ENCODE measurements at regions not wholly inside any gene's neighbourhood (a gene's known extent, or its start where the extent isn't known, plus 50 kb on each side); places are given as distances from the start of the nearest gene placed in this dataset.

DNA sequence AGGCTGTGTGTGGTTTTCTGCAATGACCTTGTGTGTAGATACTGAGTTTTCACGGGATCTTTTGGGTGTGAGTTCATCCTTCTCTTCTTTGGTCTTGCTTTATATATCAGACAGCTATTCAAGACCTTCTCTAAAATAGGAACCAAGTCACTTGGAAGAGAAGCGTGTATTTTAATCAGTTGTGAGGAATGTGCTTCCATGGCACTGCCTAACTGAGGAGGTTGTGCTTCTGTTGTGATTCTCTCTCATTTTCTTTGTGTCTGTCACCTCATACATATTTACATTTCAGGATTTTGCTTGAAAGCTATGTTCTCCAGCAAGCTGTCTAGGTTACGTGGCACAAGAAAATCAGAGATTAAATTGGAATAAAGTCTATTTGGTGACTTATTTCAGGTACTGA is 428.7 kb downstream of the QKI start:
- no peak for DNase-seq

DNA sequence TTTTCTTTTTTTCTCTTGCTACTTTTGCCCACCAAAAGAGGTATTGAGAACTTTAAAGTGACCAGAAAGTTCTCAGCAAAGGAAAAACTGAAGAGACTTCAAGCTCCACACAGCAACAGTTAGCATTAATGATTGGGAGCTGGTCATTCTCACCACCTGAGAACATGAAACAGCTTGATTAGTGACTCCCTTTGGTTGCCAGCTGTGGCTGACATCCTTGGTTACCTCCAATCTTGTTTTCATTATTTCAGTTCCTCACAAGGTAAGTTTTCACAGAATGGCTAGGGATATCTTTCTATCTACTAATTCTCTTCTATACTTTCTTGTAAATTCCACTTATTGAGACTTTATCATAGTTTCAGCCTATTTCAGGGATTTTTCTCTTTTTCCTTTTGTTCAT is 427.9 kb downstream of the QKI start:
- no peak for DNase-seq

DNA sequence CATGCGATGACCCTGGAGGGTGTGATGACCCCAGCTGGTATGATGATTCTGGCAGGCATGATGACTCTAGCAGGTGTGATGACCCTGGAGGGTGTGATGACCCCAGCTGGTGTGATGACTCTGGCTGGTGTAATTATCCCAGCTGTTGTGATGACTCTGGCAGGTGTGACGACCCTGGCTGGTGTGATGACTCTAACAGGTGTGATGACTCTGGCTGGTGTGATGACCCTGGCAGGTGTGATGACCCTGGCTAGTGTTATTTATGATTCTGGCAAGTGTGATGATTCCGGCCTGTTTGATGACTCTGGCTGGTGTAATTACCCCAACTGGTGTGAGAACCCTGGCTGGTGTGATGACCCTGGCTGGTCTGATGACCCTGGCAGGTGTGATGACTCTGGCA is 427.2 kb downstream of the QKI start:
- no peak for DNase-seq

DNA sequence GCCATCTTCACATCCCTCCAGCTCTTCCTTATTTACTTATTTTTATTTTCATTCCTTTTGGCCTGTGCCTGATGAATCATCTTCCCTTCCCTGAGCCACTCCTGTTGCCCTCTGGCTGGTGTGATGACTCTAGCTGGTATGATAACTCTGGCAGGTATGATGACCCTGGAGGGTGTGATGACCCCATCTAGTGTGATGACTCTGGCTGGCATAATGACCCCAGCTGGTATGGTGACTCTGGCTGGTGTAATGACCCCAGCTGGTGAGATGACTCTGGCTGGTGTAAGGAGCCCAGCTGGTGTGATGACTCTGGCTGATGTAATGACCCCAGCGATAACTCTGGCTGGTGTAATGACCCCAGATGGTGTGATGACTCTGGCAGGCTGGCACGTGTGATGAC is 426.8 kb downstream of the QKI start:
- DNase-seq: no peak

DNA sequence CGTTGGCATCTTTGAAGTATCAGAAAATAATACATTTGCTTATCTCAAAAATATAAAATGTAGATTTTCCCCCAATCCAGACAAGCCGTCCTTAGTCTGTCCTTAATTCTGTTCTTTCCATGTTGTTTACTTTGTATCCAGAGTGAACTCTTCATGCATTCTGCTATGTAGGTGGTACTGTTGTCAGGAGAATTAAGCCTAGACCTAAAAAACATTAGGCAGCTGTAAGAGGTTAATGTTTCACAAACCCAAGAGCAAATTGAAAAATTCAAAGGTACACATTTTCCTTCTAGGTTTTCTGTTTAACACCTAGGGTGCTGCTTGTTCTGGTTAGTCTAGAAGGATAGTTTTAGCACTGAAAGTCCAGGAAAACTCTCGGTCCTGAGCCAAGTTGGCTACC is 426.4 kb downstream of the QKI start:
- no peak for DNase-seq

DNA sequence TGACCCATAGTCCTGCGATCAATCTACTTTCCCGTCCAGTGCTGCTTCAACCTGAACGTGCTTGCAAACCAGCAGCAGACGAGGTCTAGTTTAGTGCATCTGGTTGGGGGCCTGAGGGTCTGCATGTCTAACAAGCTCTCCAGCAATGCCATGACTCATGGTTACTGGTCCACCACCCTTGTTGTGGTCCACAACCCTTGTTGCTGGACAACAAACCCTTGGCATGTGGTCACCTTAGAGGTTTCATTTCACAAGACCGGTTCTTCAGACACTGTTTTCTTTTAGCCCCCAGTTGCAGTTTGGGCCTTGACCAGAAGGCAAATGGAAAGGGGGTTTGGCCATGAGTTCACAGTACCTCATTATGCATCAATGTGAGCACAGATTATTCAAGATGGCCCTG is 424.8 kb downstream of the QKI start:
- DNase-seq: no peak

DNA sequence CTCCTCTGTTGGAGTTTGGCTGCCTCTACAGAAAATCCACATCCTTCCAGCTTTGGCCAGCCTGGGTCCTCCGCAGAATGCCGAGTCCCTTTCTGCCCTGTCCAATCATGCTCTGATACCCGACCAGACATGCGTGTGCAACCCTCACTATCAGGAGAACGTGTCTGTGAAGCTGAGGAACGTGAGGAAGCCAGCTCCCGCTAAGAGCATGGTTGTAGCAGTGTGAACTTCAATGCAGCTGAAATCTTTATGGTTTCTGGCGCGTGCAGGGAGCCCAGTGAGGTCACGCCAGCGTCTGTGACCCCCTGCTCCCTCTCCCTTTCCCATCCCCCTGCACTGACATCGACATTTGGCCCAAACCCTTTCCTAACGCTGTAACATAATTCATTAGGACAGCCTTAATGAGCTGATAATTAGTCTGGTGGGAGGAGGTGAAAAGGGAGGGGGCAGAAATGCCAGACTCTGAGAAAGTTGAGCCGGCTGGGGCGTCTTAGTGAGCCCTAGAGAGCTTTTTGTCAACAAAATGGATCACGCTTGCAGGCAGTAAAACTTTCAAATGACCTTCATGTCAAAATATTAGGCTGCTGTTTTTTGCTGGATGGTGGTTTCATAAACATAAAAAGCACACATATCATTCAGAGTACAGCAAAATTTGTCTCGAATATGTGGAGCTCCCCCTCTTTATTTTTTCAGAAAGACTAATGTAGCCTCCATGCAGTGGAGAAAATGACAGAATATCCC is 423.3 kb downstream of the QKI start:
- DNase-seq: no peak

DNA sequence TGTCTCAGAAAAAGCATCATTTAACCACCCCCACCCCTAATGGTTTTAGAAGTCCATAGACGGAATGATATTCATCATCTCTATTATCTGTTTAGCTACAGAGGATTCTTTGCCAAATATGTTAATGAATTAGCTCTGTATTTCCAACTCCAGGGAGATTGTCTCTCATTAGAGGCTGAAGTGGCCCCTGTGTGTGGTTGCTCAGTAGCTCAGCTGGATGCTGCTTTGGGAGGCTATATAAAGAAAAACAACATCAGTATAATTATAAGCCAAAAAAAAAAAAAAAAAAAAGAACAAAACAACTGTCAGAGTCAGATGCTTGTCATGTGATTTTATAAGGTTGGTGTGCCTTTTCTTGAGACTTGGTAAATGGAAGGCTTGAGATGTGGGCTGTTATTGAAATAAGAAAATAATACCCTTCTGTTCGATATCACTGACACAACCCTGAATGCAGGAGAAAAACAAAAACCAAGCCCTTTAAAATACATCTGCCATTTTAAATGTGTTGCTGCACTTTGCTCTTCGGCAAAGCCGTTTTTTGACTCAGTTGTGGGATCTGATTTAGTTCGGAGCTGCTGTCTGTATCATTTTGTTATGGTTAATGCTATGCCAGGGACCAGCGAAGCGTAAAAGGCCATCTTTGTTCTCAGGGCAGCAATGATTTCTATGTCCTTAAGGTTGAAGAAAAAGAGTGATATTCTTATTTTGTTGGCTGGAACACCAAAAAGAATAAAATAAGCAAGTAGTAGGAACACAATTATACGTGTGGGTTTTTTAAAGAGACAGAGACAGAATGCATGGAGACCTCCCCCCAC is 422.6 kb downstream of the QKI start:
- no peak for DNase-seq

DNA sequence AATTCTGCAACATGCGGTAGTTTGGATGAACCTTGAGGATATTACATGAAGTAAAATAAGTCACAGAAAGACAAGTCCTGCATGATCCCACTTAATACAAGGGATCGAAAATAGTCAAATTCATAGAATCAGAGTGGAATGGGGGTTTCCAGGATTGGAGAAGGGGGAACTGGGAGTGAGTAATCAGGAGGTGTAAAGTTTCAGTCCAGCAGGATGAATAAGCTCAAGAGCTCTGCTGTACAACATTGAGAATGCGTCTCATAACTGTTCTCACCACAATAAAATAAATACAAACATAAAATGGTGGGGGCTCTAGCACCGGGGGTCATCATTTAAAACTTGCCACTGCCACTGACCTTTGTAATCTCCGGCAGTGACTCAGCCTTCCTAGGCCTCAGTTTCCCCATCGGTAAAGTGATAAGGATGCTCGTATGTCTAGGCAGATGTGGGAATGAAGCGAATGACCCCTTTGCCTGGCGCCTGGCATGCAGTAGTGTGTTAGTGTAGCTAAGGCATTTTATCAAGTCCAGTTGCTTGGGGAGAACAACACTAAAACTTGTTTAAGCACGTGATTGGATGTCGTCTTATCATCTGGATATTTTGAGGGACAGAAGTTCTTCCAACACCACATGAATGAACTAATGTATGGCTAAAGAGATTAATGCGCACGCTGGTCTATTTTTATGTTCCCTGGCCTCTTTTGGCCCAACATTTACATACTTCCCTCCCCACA is 421.1 kb downstream of the QKI start:
- DNase-seq: no peak

DNA sequence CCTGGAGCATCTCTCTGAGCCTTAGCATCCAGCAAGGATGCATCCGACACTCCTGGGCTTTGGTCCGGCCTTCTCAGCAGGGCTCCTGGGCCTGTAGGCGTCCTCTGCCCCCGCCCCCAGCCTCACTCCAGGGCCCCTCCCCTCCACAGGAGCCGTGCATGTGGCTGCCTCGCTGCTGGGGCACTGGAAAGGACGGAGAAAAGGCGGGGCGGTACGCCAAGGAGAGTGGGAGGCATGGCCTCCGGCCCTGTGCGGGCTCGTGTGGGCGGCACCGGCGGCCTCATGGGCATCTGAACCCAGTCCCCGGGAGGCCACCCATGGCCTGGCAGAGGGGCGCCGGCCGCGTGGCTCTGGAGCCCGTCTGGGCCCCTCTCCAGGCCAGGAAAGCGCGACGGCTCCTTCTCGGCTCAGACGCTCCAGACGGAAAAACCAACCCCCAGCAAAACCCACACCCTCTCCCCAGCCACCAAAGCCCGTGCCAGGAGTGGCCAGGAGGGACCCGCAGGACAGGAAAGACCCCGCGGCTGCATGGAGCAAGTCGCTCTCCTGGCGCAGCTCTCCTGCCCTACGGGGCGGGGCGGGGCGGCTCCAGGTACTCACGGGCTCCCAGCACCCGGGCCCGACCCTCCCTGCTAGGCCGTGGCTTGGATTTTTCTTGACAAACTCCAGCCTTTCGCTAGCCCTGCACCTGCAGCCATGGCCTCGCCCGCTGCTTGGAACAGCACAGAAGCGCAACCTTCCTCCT is 419.9 kb downstream of the QKI start:
- no peak for DNase-seq

DNA sequence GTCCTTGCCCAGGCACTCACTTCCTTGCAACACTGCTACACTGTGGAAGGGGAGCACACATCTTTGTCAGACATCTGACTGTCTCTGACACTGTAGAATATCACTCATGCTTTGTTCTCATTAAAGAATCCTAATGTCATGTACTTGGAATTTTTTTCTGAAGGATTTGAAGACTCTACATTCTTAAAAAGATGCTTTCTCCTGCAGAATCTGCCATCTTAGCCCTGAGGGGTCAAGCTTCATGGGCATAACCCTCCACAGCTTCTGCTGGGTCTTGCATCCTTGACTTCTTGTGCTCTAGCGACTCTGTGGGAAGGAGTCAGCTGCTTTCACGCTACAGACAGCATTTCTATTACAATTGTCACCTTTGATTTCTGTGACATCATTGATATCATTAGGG is 417.2 kb downstream of the QKI start:
- no peak for DNase-seq

DNA sequence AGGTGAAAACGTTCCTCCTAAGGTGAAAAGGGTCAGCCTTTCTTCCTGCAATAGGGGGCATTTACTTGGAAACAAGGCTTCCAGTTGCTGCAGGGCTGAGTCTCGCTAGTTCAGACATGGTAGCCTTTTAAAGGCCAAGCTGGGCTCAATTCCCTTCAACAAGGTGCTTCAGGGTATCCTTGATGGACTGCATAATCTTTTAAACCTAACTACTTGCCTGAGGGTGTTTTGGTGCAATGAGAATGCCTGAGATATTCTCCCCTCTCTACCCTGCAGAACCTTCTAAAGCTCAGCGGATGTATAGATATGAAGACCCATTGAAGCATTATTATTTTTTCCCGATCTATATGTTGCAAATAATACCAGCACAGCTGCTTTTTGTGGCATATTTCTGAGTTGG is 416.1 kb downstream of the QKI start:
- no peak for DNase-seq

DNA sequence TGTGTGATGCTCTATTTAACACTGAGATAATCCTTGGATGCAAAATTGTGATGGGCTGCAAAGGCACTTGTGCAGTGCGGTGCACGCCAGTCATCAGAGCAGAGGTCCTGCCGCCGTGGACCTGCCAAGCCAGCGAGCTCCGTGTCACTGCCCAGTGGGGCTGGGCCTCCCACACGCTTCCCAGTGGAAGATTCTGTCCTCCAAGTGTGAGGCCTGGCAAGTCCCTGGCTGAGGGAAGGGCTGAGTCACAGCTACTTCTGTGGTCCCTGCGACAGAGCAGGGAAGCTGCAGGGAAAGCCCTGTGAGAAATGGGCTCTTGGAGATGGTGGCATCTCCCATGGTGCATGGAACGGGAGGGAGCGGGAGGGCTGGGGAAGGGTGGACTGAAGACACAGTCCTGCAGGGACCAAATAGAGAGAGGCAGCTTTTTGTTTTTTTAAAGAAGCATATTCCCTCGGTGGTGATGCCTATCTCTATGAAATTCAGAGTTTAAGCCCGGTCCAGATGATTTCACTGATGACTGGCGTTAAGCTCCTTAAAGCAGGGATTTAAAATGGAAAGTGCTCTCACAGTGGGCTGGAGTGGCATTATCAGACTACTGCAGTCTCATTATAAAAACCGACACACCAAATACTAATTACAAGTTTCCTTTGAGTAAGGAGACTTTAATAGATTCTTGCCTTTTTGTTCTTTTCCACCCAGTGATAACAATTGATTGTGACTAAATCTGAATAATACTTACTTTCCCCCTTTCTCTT is 413.7 kb downstream of the QKI start:
- no peak for DNase-seq

DNA sequence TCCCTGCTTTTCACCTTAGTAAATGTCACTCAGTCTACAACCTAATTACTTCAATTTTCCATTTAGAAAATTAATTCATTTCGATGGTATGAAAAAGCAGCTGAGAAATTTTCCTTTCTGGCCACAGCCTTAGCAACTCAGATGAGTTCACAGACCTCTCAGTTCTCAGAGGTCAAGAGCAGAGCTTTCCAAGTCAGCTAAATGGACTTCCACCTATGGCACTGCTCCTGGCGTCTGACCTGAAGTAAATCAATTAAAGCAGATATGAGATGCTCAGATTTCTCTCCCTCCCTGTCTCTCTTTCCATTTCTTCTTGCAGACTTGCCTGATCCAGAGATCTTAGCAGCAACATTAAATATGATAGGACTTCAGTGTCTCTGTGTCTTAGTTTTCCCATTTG is 412.6 kb downstream of the QKI start:
- DNase-seq: no peak

DNA sequence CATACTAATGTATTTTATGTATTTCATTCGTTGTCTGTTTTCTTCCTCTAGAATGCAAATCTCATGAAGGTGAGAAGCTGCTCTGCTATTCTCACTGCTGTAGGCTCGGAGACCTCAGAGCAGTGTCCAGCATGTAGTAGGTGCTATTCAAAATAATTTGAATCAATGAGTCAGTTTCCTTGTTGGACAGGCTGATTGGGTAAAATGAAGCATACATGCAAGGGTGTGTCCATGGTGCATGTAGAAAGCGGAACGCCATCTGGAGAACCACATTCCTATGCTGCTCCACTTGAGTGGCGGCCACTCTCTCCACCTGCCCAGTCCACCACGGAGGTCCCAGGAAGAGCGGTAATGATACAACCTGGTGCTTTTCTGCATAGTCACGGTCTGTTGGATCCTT is 412.1 kb downstream of the QKI start:
- no peak for DNase-seq

DNA sequence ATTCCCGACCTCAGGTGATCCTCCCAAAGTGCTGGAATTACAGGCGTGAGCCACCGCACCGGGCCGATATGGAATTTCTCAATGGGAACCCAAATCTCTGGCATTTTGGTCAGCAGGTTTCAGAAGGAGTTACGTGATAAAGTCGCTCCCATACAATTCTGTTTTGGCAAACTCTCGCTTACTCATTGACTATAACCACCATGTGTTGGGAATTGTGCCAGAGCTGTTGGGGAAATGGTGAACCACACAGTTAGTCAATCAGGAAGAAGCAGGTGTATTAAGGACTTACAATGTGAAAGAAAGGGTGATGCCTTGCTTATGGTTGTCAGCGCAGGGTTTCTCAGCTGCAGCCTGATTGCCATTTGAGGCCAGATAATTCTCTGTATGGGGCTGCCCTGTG is 410.5 kb downstream of the QKI start:
- no peak for DNase-seq

DNA sequence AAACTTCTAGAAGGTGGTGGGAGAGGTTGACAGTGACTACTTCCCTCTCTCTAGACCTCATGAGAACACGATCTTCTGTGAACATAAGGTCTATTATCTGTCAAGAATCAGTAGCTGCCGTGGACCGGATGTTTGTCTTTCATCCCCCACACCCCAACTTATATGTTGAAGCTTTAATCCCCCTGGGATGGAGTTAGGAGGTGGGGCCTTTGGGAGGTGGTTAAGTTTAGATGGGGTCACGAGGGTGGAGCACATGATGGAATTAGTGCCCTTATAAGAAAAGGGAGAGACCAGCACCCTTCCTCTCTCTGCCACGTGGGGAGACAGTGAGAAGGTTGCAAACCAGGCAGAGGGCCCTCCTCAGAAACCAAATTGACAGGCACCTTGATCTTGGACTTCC is 409.1 kb downstream of the QKI start:
- no peak for DNase-seq

DNA sequence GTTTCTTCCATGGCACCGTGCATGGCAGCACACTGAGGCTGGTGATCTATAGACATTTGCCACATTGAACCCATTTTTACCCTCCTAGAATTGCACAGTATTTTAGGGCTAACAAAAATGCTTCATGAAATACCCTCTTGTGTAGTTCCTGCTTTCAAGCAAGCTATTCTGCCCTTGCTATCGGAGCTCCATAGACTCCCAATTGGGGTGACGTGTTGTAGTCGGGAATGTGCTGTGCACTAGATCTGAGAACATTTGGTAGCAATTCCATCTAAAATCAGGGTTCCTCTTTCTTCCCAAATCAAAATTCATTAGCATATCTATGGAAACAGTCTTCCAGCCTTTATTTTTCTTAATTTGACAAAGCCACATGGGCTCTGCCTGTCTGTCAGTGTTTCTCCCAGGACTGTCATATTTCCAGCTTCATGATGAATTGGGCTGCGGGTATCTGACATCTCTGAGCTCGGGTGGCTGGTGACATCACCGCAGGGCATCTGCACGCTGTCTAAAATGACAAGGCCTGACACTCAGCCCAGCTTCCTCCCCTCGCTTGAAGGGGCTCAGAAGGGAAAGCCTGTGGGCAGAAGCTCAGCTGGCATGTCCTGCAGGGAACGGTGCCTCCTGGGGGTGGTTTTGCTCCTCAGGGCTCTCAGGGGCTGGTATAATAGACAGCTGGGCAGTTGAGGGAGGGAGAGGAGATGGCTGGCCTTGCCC is 406.4 kb downstream of the QKI start:
- DNase-seq: no peak

DNA sequence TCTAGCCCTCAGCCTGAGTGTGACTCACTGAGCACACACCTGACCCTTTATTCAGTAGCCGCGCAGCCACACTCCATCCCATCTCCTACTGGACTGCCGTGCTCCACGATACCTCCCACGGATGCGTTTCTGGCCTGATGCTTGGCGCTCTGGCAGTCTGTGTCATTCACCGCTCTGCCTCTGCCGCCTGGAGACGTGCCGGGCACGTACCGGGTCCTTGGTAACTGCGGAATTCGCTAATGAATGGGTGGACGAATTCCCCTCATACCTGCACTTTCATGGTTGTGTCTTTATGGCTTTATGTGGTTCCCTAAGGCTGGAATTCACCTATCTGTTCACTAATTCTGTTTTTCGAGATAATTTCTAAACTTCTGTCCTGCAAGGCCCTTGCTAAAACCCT is 405.7 kb downstream of the QKI start:
- no peak for DNase-seq

DNA sequence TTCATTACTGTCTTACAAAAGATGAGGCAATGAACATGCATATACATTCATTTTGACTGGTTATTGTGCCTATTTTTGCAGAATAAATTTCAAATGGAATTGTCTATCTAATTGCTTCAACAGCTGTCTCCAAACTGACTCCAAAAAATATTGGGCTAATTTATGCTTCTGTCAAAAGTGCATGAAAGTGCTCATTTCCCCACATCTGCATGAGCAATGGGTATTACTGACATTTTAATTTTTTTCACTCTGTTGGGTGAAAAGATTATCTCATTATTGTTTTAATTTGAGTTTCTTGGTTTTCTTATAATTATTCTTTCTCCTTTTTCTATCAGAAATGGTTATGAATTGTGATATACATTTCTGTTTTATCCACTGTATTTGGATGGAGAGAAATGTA is 404.2 kb downstream of the QKI start:
- DNase-seq: no peak

DNA sequence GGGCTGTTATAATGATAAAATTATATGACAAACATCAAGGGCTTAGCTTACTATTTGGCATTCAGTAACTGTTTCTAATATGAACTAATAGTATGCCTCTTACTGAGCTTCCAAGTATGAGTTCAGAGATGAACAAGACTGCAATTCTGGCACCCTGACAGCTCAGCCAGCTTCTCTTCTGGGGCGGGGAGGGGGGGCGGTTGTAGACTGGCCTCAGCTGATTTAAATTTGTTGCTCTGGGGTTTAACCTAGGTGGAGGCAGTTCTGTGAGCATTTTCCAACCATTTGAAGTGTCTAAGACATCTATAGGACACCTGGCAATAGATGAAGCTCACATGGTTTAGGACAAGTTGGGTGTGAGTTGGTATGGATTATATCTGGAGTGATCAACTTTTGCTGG is 401.9 kb downstream of the QKI start:
- no peak for DNase-seq

DNA sequence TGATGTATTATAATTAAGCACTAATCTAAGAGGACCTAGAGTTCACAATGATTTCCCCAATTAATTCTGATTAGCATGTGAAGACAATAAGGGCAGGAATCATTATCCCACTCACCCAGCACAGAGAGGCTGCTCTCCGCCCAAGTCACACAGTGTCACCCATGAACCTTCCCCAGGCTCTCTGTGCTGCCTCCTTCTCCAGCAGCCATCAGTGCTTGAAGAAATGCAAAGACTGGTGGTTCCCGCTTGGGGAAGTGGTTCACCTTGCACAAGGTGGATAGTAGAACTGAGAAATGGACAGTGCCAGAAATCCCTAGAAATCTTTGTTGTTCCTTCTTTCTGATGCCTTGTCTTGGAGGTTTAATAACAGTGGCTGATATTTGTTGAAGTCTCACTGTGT is 401.3 kb downstream of the QKI start:
- no peak for DNase-seq
